Breast epithelium (tissue), 4 donors: ENCODE measurements at regions not wholly inside any gene's neighbourhood (a gene's known extent, or its start where the extent isn't known, plus 50 kb on each side); places are given as distances from the start of the nearest gene placed in this dataset.

Experiments used
- DNase-seq, 2 donors: peaks; one replicate each; pipeline ENCODE4 v3.0.0-alpha.2; 2019; ENCODE audit warnings: low spot score in 2 of 2
- H3K27ac ChIP-seq, 2 donors: fragments of 200-600 bp; sonication (generic) in 1 of 2; one replicate each; pipeline ENCODE4 v1.5.1; 2016 to 2019; ENCODE audit warnings: mild to moderate bottlenecking in 1 of 2
- H3K27me3 ChIP-seq, 2 donors: fragments of 200-600 bp; sonication (generic) in 1 of 2; one replicate each; pipeline versions ENCODE4 v1.5.1 to v1.6.0; 2017 to 2019; ENCODE audit warnings: control low read depth in 1 of 2, mild to moderate bottlenecking in 1 of 2
- H3K36me3 ChIP-seq: fragments of 200-600 bp; one replicate; pipeline ENCODE4 v1.5.1; 2019
- H3K4me1 ChIP-seq, 2 donors: fragments of 200-600 bp; sonication (generic); one replicate each; pipeline ENCODE4 v1.5.1; 2016 to 2019; ENCODE audit warnings: control low read depth in 1 of 2
- H3K4me3 ChIP-seq, 3 donors: fragments of 200-600 bp; sonication (generic); 1 replicate in 2 of 3; 2 replicates in 1 of 3; pipeline ENCODE4 v1.5.1; 2016 to 2019; ENCODE audit warnings: mild to moderate bottlenecking in 3 of 3, moderate library complexity in 2 of 3
- H3K9me3 ChIP-seq, 2 donors: fragments of 200-600 bp; sonication (generic) in 1 of 2; one replicate each; pipeline ENCODE4 v1.5.1; 2016 to 2019; ENCODE audit warnings: control low read depth in 1 of 2
- CTCF ChIP-seq, 3 donors: fragments of 450-650 bp; IDR thresholded peaks; one replicate each; pipeline ENCODE4 v1.5.1; 2016 to 2017; ENCODE audit warnings: antibody characterized with exemption in 3 of 3, mild to moderate bottlenecking in 3 of 3, moderate library complexity in 3 of 3
- POLR2A ChIP-seq: fragments of 450-650 bp; IDR thresholded peaks from one replicate; pipeline ENCODE4 v1.6.1; 2016; ENCODE audit warnings: antibody characterized with exemption, mild to moderate bottlenecking, moderate library complexity
- POLR2AphosphoS5 ChIP-seq, 3 donors: sonication (generic); formaldehyde crosslinking; IDR thresholded peaks; one replicate each; pipeline ENCODE4 v1.6.1; 2017; ENCODE audit warnings: antibody characterized with exemption in 3 of 3
- intact Hi-C: fragments of 100-400 bp; cut with DNase I; formaldehyde crosslinking; loops from one replicate; pipeline ENCODE4 v1.15.1; 2023; ENCODE audit warnings: low total_unique reads

GRCh38 chr10:63878428-63878827 is 357.2 kb downstream of the REEP3 start:
- Histone ChIP-seq H3K27me3 (no peaks in the 10 kb centered on the region), H3K27ac (no peak overlapping the region), H3K9me3 (peaks cover 0 to 5% of the 10 kb centered on the region in 2 donors), H3K36me3 (no peaks in the 10 kb centered on the region), H3K4me1 (no peaks in the 10 kb centered on the region), H3K4me3 (no peak overlapping the region)
- intact Hi-C loops, result no loop called here
- DNase-seq, result no peak
- TF ChIP-seq POLR2AphosphoS5 (IDR thresholded peaks at IDR 0.05) (no peak), CTCF (IDR thresholded peaks at IDR 0.05) (no peak), POLR2A (no peak)

GRCh38 chr10:63883861-63884260 is 362.7 kb downstream of the REEP3 start:
- Histone ChIP-seq H3K4me3 (no peak overlapping the region), H3K27ac (no peak overlapping the region), H3K36me3 (no peaks in the 10 kb centered on the region), H3K9me3 (peaks cover 0 to 5% of the 10 kb centered on the region in 2 donors), H3K27me3 (no peaks in the 10 kb centered on the region), H3K4me1 (no peaks in the 10 kb centered on the region)
- TF ChIP-seq POLR2AphosphoS5 (IDR thresholded peaks at IDR 0.05), result no peak
- TF ChIP-seq POLR2A, result no peak
- no peak for TF ChIP-seq CTCF (IDR thresholded peaks at IDR 0.05)
- intact Hi-C loops, result no loop called here
- DNase-seq, result no peak

- no peaks in the 10 kb centered on the region for H3K27me3 ChIP-seq
These were observed 363.2 kb downstream of the REEP3 start for GRCh38 chr10:63884426-63884825.

GRCh38 chr10:63885156-63885555 is 364.0 kb downstream of the REEP3 start:
- no peak overlapping the region for H3K4me3 ChIP-seq
- no peaks in the 10 kb centered on the region for H3K36me3 ChIP-seq
- H3K27me3 ChIP-seq, result no peaks in the 10 kb centered on the region
- H3K27ac ChIP-seq, result no peak overlapping the region
- intact Hi-C loops, result no loop called here
- no peaks in the 10 kb centered on the region for H3K4me1 ChIP-seq
- peaks cover 0 to 5% of the 10 kb centered on the region in 2 donors for H3K9me3 ChIP-seq
- TF ChIP-seq POLR2AphosphoS5 (IDR thresholded peaks at IDR 0.05), result no peak
- TF ChIP-seq CTCF (IDR thresholded peaks at IDR 0.05), result no peak
- TF ChIP-seq POLR2A, result no peak
- DNase-seq, result no peak

More at GRCh38 chr10:63884426-63884825, 363.2 kb downstream of the REEP3 start:
- H3K4me1 ChIP-seq, result no peaks in the 10 kb centered on the region
- no peak for TF ChIP-seq CTCF (IDR thresholded peaks at IDR 0.05)
- no peak for TF ChIP-seq POLR2AphosphoS5 (IDR thresholded peaks at IDR 0.05)
- no peak for TF ChIP-seq POLR2A
- H3K27ac ChIP-seq, result no peak overlapping the region
- intact Hi-C loops, result no loop called here
- H3K36me3 ChIP-seq, result no peaks in the 10 kb centered on the region
- no peak for DNase-seq
- no peak overlapping the region for H3K4me3 ChIP-seq
- peaks cover 0 to 5% of the 10 kb centered on the region in 2 donors for H3K9me3 ChIP-seq

- TF ChIP-seq CTCF (IDR thresholded peaks at IDR 0.05) (no peak), POLR2A (no peak), POLR2AphosphoS5 (IDR thresholded peaks at IDR 0.05) (no peak)
- H3K9me3 ChIP-seq, result no peaks in the 10 kb centered on the region
- H3K27me3 ChIP-seq, result no peaks in the 10 kb centered on the region
- H3K36me3 ChIP-seq, result no peaks in the 10 kb centered on the region
- no peak for DNase-seq
- intact Hi-C loops, result no loop called here
- no peak overlapping the region for H3K4me3 ChIP-seq
- H3K27ac ChIP-seq, result no peak overlapping the region
- H3K4me1 ChIP-seq, result no peaks in the 10 kb centered on the region
These were observed 365.3 kb downstream of the REEP3 start for GRCh38 chr10:63886281-63887022.
